Suppressor macrophage (primary cell): ENCODE measurements at regions not wholly inside any gene's neighbourhood (a gene's known extent, or its start where the extent isn't known, plus 50 kb on each side); places are given as distances from the start of the nearest gene placed in this dataset.

Experiments used
- DNase-seq, 4 experiments: peaks; one replicate each; pipeline ENCODE4 v3.0.0-alpha.2; 2020 to 2022

- DNase-seq: no peak
Measured at GRCh38 chr4:15340902-15341732, 86.7 kb upstream of the C1QTNF7 start.

- DNase-seq: no peak
Measured at GRCh38 chr4:15341733-15342300, 86.0 kb upstream of the C1QTNF7 start.

- no peak for DNase-seq
Measured at GRCh38 chr4:15343000-15343399, 84.8 kb upstream of the C1QTNF7 start.

DNA sequence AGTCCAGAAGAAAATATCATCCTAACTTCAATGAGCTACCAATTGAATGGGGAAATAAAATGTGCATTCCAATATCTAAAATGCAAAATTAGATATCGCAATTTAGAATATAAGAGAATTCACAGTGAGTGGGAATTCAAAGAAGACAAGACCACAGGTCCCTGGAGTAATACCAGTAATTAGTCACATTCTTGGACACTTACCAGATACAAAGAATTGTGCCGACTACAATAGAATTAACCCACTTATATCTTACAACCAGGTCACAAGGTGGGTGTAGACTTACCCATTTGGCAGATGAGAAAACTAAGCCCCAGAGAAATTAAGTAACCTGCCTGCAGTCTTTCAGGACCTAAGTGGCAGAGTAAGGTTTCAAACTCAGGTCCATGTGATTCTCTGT lies 84.3 kb upstream of the C1QTNF7 start:
- no peak for DNase-seq

- no peak for DNase-seq
Measured at GRCh38 chr4:15344041-15344440, 83.8 kb upstream of the C1QTNF7 start.

- no peak for DNase-seq
Measured at GRCh38 chr4:15345134-15345533, 82.7 kb upstream of the C1QTNF7 start.

GRCh38 chr4:15348236-15348635 lies 79.6 kb upstream of the C1QTNF7 start:
- DNase-seq: no peak

GRCh38 chr4:15348695-15349094 lies 79.1 kb upstream of the C1QTNF7 start:
- DNase-seq: no peak

- DNase-seq: peak in 1 of 4 experiments; percentile 30
Measured at GRCh38 chr4:15349531-15349935, 78.3 kb upstream of the C1QTNF7 start.

- no peak for DNase-seq
Measured at GRCh38 chr4:15349965-15350364, 77.9 kb upstream of the C1QTNF7 start.

DNA sequence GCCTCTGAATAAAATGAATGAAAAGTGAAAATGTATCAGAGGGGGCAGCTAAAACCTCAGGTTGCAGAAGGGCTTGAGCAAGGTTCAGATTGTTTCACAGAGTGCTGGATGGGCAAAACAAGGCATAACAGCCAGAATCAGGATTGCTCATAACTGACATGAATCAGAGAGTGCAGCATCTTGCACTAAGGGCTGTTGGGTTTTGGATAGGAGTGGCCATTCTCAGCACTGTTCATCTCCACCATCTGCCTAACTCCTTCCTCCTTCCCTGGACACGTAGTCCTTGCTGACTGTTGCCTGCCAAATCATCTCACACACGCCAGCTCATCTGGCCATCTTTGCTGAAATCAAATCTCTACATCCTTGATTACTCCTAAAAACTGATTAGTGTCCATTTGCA lies 75.3 kb upstream of the C1QTNF7 start:
- DNase-seq: no peak

GRCh38 chr4:15353207-15353606 lies 74.6 kb upstream of the C1QTNF7 start:
- DNase-seq: no peak

- peak in 3 of 4 experiments; percentile 33 to 39 (median 35) for DNase-seq
Measured at GRCh38 chr4:15354371-15355297, 73.2 kb upstream of the C1QTNF7 start.

GRCh38 chr4:15361529-15361928 lies 66.3 kb upstream of the C1QTNF7 start:
- no peak for DNase-seq

GRCh38 chr4:15362541-15362940 lies 65.3 kb upstream of the C1QTNF7 start:
- DNase-seq: no peak

DNA sequence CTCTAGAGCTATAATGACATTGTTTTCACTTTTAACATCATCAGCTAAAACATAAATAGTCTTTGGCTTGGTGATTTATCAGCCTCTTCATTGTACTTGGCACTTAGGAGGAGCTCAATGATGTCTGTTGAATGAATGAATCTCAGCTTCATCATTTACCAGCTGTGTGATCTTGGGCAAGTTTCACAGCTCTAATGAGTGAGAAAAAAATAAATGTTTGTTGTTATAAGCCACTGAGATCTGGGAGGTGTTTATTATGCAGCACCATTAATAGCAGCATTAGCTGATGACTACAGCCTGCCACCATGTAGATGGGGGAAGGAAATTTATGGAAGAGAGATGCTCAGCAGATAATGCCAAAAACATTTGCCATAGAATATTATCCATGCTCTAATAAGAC lies 63.6 kb upstream of the C1QTNF7 start:
- no peak for DNase-seq

DNA sequence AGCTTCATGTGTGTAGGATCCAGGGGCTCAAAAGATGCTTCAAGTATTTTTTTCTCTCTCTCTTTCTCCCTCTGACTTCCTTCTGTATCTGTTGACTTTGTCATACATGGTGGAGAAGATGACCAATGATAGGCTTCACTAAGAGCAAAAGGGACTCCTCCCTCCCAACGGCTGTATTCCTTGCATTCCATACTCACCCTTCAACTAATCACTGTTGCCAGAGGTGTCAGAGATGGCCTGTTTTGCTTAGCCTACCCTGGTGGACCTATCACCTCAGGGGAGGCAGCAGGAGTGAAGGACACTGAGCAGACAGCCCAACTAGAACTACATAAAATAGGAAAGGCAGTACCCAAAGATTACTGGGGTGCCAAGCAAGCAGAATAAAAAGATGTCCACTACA lies 62.2 kb upstream of the C1QTNF7 start:
- no peak for DNase-seq

- peak in 2 of 4 experiments; percentile 12 to 13 for DNase-seq
Measured at GRCh38 chr4:15366721-15367120, 61.1 kb upstream of the C1QTNF7 start.

- peak in 2 of 4 experiments; percentile 17 to 18 for DNase-seq
Measured at GRCh38 chr4:15368856-15369255, 59.0 kb upstream of the C1QTNF7 start.

DNA sequence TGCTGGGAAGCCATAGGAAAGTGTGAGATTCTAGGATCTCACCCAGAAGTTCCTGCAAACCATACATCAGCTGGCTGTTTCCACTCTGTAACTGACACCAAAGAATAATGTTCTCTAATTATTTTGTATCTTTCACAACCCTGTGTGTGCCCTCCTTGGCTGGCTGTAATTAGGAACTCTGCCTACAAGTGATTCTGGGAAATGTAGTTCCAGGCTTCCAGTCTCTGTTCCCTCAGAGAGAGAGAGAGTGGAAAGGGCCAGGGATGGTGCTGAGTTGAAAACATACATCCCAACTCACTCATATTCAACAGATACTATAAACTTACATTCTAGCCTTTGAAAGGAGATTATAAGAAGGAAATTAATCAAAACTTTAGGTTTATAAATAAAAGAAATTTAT lies 57.5 kb upstream of the C1QTNF7 start:
- DNase-seq: no peak

GRCh38 chr4:15373363-15373762 lies 54.5 kb upstream of the C1QTNF7 start:
- no peak for DNase-seq

DNA sequence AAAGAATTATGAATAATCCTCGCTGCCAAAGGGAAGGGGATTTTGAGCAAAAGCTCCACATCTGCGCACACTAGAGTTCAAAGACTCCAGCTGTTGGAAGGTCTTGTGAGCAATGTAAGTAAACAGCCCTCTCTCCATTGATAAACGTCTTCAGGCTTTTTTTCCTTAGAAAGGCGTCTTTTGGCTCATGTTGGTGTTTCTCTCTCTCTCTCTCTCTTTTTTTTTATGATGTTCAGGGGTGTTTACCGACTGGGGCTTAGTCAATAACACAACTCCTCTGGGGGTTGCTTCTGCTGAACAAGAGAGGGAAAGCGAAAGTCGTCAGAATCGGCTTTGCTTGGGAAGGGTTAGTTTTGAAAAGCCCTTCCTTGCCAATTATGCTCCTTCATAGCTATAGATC lies 53.2 kb upstream of the C1QTNF7 start:
- no peak for DNase-seq

DNA sequence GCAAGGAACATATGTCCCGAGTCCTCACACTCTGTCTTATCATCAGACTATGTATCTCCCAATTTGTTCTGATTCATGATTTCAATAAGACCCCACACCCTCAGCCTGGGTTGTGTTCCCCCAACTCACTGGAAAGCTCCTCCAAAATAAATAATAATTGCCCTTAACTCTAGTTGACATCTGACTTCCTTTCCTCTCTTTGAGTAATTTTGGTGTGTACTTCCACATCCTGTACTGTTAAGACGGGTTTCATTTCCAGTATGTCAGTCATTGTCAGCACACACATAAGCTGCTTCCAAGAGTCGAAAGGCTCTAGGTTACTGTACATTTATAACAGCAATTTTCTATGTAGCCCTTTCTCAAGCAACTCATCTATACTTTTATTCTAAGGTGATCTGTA lies 52.2 kb upstream of the C1QTNF7 start:
- DNase-seq: peak in 3 of 4 experiments; percentile 12 to 53 (median 48)
